Left cardiac atrium (tissue), 4 donors: ENCODE measurements at regions not wholly inside any gene's neighbourhood (a gene's known extent, or its start where the extent isn't known, plus 50 kb on each side); places are given as distances from the start of the nearest gene placed in this dataset.
"Not testable (repeated sequence)": the region's sequence is repeated elsewhere in the genome, so short reads cannot be mapped to it uniquely, and the experiment has no call there.

Experiments used
- ATAC-seq, 2 donors: fragments of 200-7000 bp; cut with Tn5 transposase; one replicate each; pipeline ENCODE4 v1.9.1; 2020; ENCODE audit warnings: mild to moderate bottlenecking in 2 of 2, moderate library complexity in 2 of 2
- DNase-seq: peaks from one replicate; pipeline ENCODE4 v3.0.0-alpha.2; 2020
- intact Hi-C, 2 donors: fragments of 100-400 bp; cut with DNase I; formaldehyde crosslinking; loops; one replicate each; pipeline versions ENCODE4 v1.14.1 to v1.15.1; 2022 to 2023
- donor health status: DM: no; HTN: yes; CAD: no.
- donor health status: DM: no; HTN: yes; CAD: no; lungs with severe emphysema.
- donor health status: DM: yes; HTN: yes; CAD: no.
- donor health status: Dilated cardiomyopathy.

- ATAC-seq (no peak), DNase-seq (no peak)
- intact Hi-C loops: no loop called here
Measured at GRCh38 chr5:82967072-82967471, 110.1 kb downstream of the TMEM167A start.

- DNase-seq (no peak), ATAC-seq (no peak)
- intact Hi-C loops: no loop called here
Measured at GRCh38 chr5:82959466-82959865, 117.7 kb downstream of the TMEM167A start.

GRCh38 chr5:82956600-82956999, 120.6 kb downstream of the TMEM167A start:
- no peak for DNase-seq
- ATAC-seq: no peak
- intact Hi-C loops: no loop called here

- ATAC-seq (no peak), DNase-seq (no peak)
- intact Hi-C loops: no loop called here
Measured at GRCh38 chr5:82952326-82952725, 124.9 kb downstream of the TMEM167A start.

- ATAC-seq, DNase-seq: not testable (repeated sequence)
Measured at GRCh38 chr5:82944267-82944666, 132.9 kb downstream of the TMEM167A start.

GRCh38 chr5:82942083-82942881, 134.9 kb downstream of the TMEM167A start:
- intact Hi-C loops: no loop called here
- DNase-seq (no peak), ATAC-seq (no peak)

More at GRCh38 chr5:82944267-82944666, 132.9 kb downstream of the TMEM167A start:
- intact Hi-C loops: not testable (repeated sequence)

- intact Hi-C loops: no loop called here
- DNase-seq (no peak), ATAC-seq (no peak)
Measured at GRCh38 chr5:82938901-82939725, 138.1 kb downstream of the TMEM167A start.

GRCh38 chr5:82932473-82933220, 144.5 kb downstream of the TMEM167A start:
- DNase-seq, ATAC-seq, intact Hi-C loops: not testable (repeated sequence)

GRCh38 chr5:82931110-82931509, 146.1 kb downstream of the TMEM167A start:
- intact Hi-C loops: no loop called here
- DNase-seq: no peak
- ATAC-seq: peak in 1 of 2 donors; percentile 57

GRCh38 chr5:82925061-82925411, 152.2 kb downstream of the TMEM167A start:
- intact Hi-C loops: no loop called here
- peak in 1 of 2 donors; percentile 54 for ATAC-seq
- no peak for DNase-seq

- ATAC-seq (peak; percentile 27 to 79), DNase-seq (no peak)
- intact Hi-C loops: no loop called here
Measured at GRCh38 chr5:82924226-82925060, 152.8 kb downstream of the TMEM167A start.

GRCh38 chr5:82922086-82922734, 155.0 kb downstream of the TMEM167A start:
- no peak for DNase-seq
- ATAC-seq: no peak
- intact Hi-C loops: no loop called here

- intact Hi-C loops: no loop called here
- DNase-seq: no peak
- no peak for ATAC-seq
Measured at GRCh38 chr5:82918311-82919031, 158.7 kb downstream of the TMEM167A start.

GRCh38 chr5:82917584-82917983, 159.6 kb downstream of the TMEM167A start:
- intact Hi-C loops: no loop called here
- ATAC-seq: no peak
- DNase-seq: no peak

GRCh38 chr5:82913971-82914370, 163.2 kb downstream of the TMEM167A start:
- intact Hi-C loops: no loop called here
- ATAC-seq (no peak), DNase-seq (no peak)

- intact Hi-C loops: no loop called here
- no peak for ATAC-seq
- no peak for DNase-seq
Measured at GRCh38 chr5:82912462-82912861, 164.7 kb downstream of the TMEM167A start.

- DNase-seq (no peak), ATAC-seq (peak in 1 of 2 donors; percentile 63)
- intact Hi-C loops: no loop called here
Measured at GRCh38 chr5:82911910-82912309, 165.3 kb downstream of the TMEM167A start.

GRCh38 chr5:82910905-82911304, 166.3 kb downstream of the TMEM167A start:
- DNase-seq: no peak
- intact Hi-C loops: no loop called here
- peak in 1 of 2 donors; percentile 56 for ATAC-seq
